Stimulated activated CD8-positive, alpha-beta memory T cell treated with anti-CD3 and anti-CD28 coated beads, Interleukin-7, amount 100 ng/mL, for 48 hours (primary cell): ENCODE measurements at regions not wholly inside any gene's neighbourhood (a gene's known extent, or its start where the extent isn't known, plus 50 kb on each side); places are given as distances from the start of the nearest gene placed in this dataset.
"Not testable (repeated sequence)": the region's sequence is repeated elsewhere in the genome, so short reads cannot be mapped to it uniquely, and the experiment has no call there.

Experiments used
- DNase-seq, 2 donors: peaks; one replicate each; pipeline ENCODE4 v3.0.0-alpha.2; 2020; ENCODE audit warnings: low read depth in 1 of 2; ENCODE audit errors: extremely low read depth in 1 of 2

- DNase-seq = not testable (repeated sequence)
These were observed 117.0 kb upstream of the PLGLB2 start for GRCh38 chr2:87630892-87631291.

DNA sequence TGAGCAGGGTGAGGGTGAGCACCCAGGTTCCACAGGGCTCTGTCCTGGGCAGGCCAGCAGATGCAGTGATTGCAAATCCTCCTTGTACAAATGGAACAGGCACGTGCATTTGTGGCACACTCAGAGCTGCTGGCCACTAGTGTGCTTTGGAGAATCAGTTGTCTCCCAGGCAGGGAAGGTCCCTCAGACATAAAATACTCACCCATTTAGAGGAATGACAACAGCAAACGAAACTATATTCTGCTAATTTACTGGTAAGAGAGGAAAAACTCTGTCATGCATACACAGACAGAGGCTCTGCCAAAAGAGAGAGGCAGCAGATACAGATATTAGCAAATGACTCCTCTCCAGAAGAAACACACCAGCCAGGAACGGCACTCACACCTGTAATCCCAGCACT is 116.5 kb upstream of the PLGLB2 start:
- not testable (repeated sequence) for DNase-seq

DNA sequence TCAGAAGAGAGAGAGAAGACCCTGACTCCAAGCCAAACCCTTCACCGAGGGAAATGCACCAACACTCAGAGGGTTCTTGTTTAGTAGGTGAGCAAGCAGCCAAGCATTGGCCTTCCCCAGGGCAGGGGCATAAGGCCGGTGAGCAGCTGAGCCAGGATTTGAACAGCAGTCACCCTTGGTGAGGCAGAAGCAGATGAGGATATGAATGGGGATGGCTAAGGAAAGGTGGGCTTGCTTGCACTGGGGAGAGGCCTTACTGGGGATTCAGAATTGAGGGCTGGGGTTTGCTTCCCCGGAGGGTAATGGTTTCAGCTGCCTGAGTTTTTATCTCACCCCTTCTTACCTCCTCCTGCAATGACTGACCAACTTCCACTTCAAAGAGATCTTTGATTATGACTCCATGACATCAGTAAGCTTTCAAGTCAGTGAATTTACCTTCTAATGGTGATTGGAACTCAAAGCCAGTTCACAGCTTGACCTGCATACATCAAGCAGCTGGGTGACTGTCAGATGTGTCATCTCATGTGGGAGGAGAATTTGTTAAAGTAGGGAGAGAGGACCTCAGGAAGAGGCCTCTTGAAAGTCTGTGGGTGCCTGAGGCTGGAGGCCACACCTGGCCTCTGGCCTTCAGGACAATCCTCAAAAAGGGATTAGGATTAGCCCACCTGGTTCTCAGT is 114.5 kb upstream of the PLGLB2 start:
- not testable (repeated sequence) for DNase-seq

DNA sequence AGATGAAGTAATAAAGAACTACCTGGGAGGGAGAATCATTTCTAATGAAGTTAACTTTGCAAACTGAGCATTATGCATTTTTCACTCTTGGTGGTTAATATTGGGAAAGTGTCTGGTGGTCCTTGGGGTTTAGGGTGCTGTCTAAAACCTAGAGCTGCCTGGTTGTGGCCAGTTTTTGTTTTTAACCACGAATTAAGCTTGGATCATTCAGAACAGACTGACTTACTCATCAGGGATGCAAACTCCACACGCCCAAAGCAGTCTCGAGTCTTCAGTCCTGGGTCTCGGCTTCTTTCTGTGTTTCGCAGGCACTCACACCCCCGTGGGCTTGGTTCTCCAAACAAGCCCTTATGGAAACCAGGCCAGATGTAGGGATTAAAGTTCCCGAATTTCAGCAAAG is 113.8 kb upstream of the PLGLB2 start:
- not testable (repeated sequence) for DNase-seq

DNA sequence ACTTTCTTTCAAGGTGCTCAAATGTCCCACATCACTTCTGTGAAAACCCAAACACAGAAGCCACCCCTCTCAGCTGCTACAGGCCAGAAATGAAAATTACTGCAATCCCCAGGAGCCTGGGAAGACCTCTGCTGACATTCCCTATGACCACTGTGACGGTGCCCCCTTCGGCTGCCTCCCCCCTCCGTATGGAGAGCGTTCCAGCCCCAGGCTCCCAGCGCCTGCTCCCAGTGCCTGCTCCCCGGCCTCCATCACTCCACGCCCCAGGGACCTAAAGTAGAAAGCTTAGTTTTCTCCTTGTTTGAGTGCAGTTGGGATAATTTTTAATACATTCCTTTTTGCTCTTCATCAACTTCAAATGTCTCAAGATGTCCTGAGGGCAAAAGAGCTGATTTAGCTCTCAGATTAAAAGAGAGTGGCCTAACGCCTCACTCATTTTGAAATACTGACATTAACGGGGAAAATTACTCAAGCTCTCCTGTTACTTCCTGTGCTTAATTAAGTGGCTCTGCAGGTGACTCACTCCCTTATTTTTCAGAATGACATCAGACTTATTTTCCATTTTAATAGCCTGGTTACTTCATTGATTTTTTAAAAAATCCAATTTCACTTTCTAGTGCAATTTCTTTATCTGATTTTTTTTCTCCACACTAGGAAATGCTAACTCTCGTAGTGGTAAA is 112.8 kb upstream of the PLGLB2 start:
- DNase-seq = not testable (repeated sequence)

DNA sequence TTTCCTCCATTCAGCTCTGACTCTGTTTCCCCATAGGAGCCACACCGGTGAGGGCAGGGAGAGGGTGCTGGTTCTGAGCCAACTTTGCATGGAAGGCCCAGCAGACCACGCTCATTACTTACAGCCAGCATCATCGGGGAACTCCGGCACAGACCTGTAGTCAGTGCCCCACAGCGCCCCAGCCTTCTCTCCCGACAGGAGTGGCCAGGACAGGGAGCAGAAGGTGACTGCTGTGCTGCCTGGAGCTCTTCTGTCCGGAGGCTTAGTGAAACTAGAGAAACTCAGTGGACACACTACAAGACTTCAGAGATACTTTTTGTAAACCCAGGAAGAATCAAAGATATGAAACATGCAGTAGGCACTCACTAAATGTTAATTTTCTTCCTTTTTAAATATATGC is 111.6 kb upstream of the PLGLB2 start:
- DNase-seq = not testable (repeated sequence)

- DNase-seq = not testable (repeated sequence)
These were observed 111.2 kb upstream of the PLGLB2 start for GRCh38 chr2:87636735-87637134.

GRCh38 chr2:87637249-87637990 is 110.5 kb upstream of the PLGLB2 start:
- not testable (repeated sequence) for DNase-seq

GRCh38 chr2:87638114-87638807 is 109.6 kb upstream of the PLGLB2 start:
- DNase-seq = not testable (repeated sequence)

DNA sequence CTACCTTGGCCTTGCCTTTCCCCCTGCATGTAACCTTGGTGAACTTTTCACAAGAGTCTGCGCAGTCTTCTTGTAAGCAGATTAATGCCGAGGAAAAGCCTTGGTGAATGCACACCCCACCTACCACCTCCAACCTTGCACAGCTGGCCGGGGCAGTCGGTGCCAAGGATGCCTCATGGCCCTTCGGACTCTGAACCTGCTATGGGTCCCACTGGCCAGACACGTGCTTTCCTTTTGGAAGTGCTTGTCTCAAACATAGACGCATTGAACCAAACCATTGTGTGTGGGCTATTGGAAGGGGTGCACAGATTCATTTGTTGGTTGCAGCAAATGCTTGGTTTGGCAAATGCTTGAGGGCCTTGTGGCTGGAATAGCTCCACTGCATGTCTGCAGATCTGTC is 109.0 kb upstream of the PLGLB2 start:
- not testable (repeated sequence) for DNase-seq

DNA sequence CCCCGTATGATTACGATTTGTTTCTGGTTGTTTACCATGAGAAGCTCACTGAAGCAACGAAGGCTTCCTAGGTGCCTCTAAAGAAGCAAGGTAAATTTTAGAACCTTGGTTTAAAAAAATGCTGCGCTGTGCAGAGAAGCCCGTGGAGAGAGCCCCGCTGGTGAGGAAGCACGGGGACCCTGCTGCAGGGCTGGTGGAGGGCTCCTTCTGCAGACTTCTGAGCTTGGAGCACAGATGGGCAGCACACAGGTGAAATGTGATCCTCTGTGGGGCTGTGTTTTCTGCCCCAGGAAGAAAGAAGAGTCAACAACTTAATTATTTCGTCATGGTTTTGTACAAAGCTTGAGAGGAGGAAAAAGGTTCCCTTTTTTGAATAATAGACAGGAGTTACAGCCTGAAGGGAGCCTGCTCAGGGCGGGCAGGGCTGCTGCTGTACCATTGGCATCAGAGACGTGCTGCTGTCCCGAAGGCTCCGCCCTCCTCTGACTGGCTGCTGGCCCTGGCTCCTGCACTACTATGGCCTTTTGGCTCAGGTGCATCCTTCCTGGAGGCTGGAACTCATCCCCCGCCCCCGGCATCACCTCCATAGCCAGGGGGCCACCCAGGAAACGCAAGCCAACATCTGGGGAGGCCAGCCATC is 108.0 kb upstream of the PLGLB2 start:
- not testable (repeated sequence) for DNase-seq

DNA sequence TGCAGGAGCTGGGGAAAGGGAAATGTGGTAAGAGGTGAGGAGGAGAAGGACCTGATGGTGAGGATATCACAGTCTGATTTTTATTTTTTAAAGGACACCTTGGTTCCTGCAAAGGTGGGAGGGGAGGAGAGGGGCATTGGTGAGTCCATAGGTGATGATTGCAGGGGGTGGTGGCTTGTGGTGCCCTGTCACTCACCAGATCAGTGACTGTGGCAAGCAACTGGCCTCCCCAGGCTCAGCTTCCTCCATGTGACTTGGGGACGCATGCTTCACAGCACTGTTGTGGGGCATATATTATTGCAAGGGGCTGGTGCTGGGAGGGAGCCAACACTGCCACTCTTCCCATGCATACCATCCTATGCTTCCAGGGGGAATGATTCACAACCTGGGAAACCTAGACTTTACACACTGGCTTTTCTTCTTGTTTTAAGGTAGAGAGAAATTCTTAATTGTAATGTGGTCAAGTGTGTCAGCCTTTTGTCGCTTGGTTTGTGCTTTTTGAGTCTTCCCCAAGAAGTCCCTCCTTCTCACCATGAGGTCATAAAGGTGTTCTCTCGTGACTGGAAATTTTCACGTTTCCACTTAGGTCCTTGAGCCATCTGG is 106.8 kb upstream of the PLGLB2 start:
- not testable (repeated sequence) for DNase-seq

DNA sequence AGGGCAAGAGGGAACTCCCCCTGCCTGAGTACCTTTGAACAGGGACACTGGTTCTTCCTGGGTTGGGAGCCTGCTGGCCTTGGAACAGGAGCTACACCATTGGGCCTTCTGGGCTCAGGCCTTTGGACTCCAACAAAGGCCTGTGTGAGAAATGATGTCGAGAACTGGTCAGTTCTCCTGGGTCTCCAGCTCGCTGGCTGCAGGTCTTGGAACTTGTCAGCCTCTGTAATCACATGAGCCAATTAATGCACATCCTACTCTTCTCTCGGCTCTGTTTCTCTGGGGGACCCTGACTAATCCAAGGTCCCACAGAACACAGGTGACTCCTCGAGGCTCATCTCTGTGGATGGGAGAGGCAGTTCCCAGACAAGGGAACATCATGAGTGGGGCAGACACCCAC is 104.7 kb upstream of the PLGLB2 start:
- DNase-seq = not testable (repeated sequence)

- not testable (repeated sequence) for DNase-seq
These were observed 100.0 kb upstream of the PLGLB2 start for GRCh38 chr2:87647737-87648498.

DNA sequence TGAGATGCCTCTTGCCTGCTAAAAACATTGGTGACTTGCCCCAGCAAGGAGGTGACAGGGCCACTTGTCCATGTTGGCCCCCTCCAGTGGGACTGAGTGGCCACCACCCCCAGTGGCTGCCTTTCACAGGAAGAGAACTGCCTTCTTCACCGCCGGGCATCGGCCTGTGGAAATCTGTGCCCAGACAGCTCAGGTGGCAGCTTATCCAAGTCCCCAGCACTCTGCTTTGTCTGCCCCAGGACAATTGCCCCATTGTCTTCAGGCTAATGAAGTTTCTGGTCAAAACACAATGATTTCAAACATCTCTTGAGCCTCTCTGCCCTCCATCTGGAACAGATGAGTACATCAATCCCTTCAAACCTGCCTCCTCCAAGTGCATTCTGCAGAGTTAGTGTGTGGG is 99.1 kb upstream of the PLGLB2 start:
- DNase-seq = not testable (repeated sequence)

GRCh38 chr2:87649871-87650270 is 98.0 kb upstream of the PLGLB2 start:
- DNase-seq = not testable (repeated sequence)

DNA sequence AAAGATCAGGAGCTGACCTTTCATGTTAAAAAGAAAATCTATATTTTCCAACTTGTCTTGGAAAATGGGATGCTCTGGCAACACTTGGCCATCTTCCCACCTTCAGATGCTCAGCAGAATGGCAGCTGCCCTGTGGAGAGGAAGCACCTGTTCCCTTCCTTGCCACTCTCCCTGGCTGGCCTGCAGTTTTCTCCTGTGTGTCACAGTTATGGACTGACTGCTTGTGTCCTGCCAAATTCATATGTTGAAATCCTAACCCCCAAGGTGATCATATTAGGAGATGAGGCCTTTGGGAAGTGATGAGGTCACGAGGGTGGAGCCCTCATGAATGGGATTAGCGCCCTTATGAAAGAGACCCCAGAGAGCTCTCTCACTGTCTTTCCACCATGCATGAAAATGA is 97.0 kb upstream of the PLGLB2 start:
- not testable (repeated sequence) for DNase-seq

GRCh38 chr2:87651589-87651988 is 96.3 kb upstream of the PLGLB2 start:
- not testable (repeated sequence) for DNase-seq

DNA sequence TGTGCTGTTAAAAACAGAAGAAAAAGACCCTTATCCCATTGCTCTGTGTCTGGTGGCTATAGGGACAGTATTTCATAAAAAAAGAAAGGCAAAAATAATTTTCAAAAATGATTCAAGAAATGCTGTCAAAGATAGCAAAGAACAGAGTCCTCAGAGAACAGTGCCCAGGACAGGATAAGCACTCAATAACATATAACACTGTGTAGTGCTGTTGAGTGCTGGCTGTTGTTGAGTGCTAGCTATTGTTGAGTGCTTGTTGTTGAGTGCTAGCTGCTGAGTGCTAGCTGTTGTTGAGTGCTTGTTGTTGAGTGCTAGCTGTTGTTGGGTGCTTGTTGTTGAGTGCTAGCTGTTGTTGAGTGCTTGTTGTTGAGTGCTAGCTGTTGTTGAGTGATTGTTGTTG is 94.5 kb upstream of the PLGLB2 start:
- DNase-seq = not testable (repeated sequence)
